HEK293T (cell line): ENCODE measurements at regions not wholly inside any gene's neighbourhood (a gene's known extent, or its start where the extent isn't known, plus 50 kb on each side); places are given as distances from the start of the nearest gene placed in this dataset.

Source experiments
- CTCF ChIA-PET: fragments of 350-600 bp; formaldehyde crosslinking; extraction: SDS; loops from one replicate; lab custom pipeline; 2021; ENCODE audit warnings: antibody characterized with exemption, inconsistent platforms; lab: Yijun Ruan, JAX
- POLR2A ChIA-PET: fragments of 350-600 bp; formaldehyde crosslinking; extraction: SDS; loops from one replicate; lab custom pipeline; 2020; ENCODE audit warnings: antibody characterized with exemption, inconsistent platforms; lab: Yijun Ruan, JAX
- DNase-seq: peaks from one replicate; pipeline ENCODE4 v3.0.0; 2012; ENCODE audit warnings: mixed read lengths; ENCODE audit errors: extremely low spot score
- ARNT ChIP-seq: fragments of 450-650 bp; IDR thresholded peaks from 2 replicates; pipeline ENCODE4 v1.6.1; 2017; ENCODE audit warnings: mild to moderate bottlenecking
- BHLHE40 ChIP-seq: fragments of 450-650 bp; IDR thresholded peaks from 2 replicates; pipeline ENCODE4 v1.6.1; 2016; ENCODE audit warnings: mild to moderate bottlenecking, moderate library complexity, borderline replicate concordance
- CTBP1 ChIP-seq: fragments of 450-650 bp; IDR thresholded peaks from 2 replicates; pipeline ENCODE4 v1.6.1; 2016; ENCODE audit warnings: borderline replicate concordance
- ELF4 ChIP-seq: fragments of 450-650 bp; IDR thresholded peaks from 2 replicates; pipeline ENCODE4 v1.6.1; 2017; ENCODE audit warnings: antibody characterized with exemption
- FOXA1 ChIP-seq: fragments of 450-650 bp; IDR thresholded peaks from 2 replicates; pipeline ENCODE4 v1.6.1; 2016; ENCODE audit warnings: mild to moderate bottlenecking
- FOXK2 ChIP-seq: fragments of 450-650 bp; IDR thresholded peaks from 2 replicates; pipeline ENCODE4 v1.6.1; 2016; ENCODE audit warnings: mild to moderate bottlenecking
- FOXM1 ChIP-seq: fragments of 450-650 bp; IDR thresholded peaks from 2 replicates; pipeline ENCODE4 v1.6.1; 2017; ENCODE audit warnings: mild to moderate bottlenecking, borderline replicate concordance
- HDGF ChIP-seq: fragments of 450-650 bp; IDR thresholded peaks from 2 replicates; pipeline ENCODE4 v1.6.1; 2017; ENCODE audit warnings: antibody characterized with exemption, borderline replicate concordance
- L3MBTL2 ChIP-seq: fragments of 450-650 bp; conservative IDR thresholded peaks from 2 replicates; pipeline ENCODE4 v1.6.1; 2016; ENCODE audit warnings: mild to moderate bottlenecking
- LEF1 ChIP-seq: fragments of 450-650 bp; IDR thresholded peaks from 2 replicates; pipeline ENCODE4 v1.6.1; 2017; ENCODE audit warnings: mild to moderate bottlenecking, borderline replicate concordance
- NFRKB ChIP-seq: fragments of 450-650 bp; IDR thresholded peaks from 2 replicates; pipeline ENCODE4 v1.6.1; 2016; ENCODE audit warnings: mild to moderate bottlenecking, moderate library complexity
- PKNOX1 ChIP-seq: fragments of 450-650 bp; IDR thresholded peaks from 2 replicates; pipeline ENCODE4 v1.6.1; 2016
- SP1 ChIP-seq: fragments of 450-650 bp; IDR thresholded peaks from 2 replicates; pipeline ENCODE4 v1.6.1; 2017
- SUZ12 ChIP-seq: fragments of 450-650 bp; IDR thresholded peaks from 2 replicates; pipeline ENCODE4 v1.6.1; 2016; ENCODE audit warnings: mild to moderate bottlenecking
- TARDBP ChIP-seq: fragments of 450-650 bp; IDR thresholded peaks from 2 replicates; pipeline ENCODE4 v1.6.1; 2016
- ZNF384 ChIP-seq: fragments of 450-650 bp; IDR thresholded peaks from 2 replicates; pipeline ENCODE4 v1.6.1; 2016

DNA sequence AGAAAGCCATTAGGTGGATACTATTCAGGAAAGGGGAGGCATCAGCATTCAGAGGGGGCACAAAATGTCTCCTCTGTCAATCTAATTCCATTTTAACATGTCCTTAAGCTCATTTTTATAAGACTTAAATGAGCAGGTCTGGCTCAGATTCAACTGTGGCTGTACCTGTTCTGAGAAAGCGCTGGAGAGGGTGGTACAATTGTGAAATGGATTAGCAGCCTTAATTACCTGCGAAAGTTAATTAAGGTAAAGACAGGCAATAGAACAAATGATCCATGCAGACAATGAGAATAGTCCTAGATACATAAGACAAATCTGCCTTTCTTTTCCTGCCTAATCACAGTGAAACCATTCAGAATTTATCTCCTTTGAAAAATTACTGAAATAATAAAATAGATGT lies 96.2 kb downstream of the TAF11L14 start:
- ChIA-PET POLR2A (no interaction called here), CTCF (no interaction called here)
- DNase-seq: no peak
- TF ChIP-seq LEF1 (no peak), CTBP1 (no peak), TARDBP (no peak), ARNT (no peak), FOXM1 (no peak), SUZ12 (no peak), ZNF384 (no peak), PKNOX1 (no peak), FOXA1 (no peak), SP1 (no peak), HDGF (no peak), BHLHE40 (no peak), FOXK2 (no peak), NFRKB (no peak), ELF4 (no peak), L3MBTL2 (no peak)

GRCh38 chr5:17732351-17732923 lies 98.2 kb downstream of the TAF11L14 start:
- TF ChIP-seq BHLHE40 (no peak), ELF4 (no peak), ARNT (no peak), NFRKB (no peak), SUZ12 (no peak), TARDBP (no peak), PKNOX1 (no peak), HDGF (no peak), FOXA1 (no peak), CTBP1 (no peak), SP1 (no peak), FOXK2 (no peak)
- no peak for DNase-seq
- ChIA-PET POLR2A (no interaction called here), CTCF (no interaction called here)

GRCh38 chr5:17734011-17734410 lies 99.8 kb downstream of the TAF11L14 start:
- TF ChIP-seq LEF1 (no peak), FOXM1 (no peak), FOXA1 (no peak), PKNOX1 (no peak), ZNF384 (no peak), SP1 (no peak), L3MBTL2 (no peak), ELF4 (no peak), HDGF (no peak), ARNT (no peak), TARDBP (no peak), NFRKB (no peak), BHLHE40 (no peak), CTBP1 (no peak), SUZ12 (no peak), FOXK2 (no peak)
- POLR2A ChIA-PET: no interaction called here
- no peak for DNase-seq
- CTCF ChIA-PET: no interaction called here

- ChIA-PET POLR2A (no interaction called here), CTCF (no interaction called here)
- TF ChIP-seq CTBP1 (no peak), TARDBP (no peak), BHLHE40 (no peak), SP1 (no peak), ELF4 (no peak)
- DNase-seq: no peak
Measured at GRCh38 chr5:17735761-17736160, 101.5 kb downstream of the TAF11L14 start.

DNA sequence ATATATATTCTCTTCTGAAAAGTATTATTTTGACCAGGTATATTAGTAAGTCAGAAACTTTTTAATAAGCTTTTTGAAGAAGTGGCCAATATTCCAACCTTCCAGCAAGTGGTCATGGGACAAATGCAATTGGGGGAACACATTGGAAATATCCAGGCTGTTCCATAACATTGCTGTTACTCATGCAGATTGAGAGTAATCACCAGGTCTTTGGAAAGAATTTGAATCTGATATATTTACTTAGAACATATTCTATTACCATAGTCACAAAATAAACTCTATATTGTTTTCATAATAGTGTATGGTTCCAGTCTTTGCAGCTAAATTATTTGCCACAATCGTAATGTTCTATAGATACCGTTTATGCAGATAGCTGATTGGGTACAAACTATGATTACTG lies 102.8 kb downstream of the TAF11L14 start:
- TF ChIP-seq FOXM1 (no peak), FOXA1 (no peak), NFRKB (no peak)
- DNase-seq: no peak
- ChIA-PET CTCF (no interaction called here), POLR2A (no interaction called here)

GRCh38 chr5:17738446-17738845 lies 104.2 kb downstream of the TAF11L14 start:
- no peak for DNase-seq
- POLR2A ChIA-PET: no interaction called here
- no peak for TF ChIP-seq SUZ12
- TF ChIP-seq CTBP1: no peak
- TF ChIP-seq HDGF: no peak
- TF ChIP-seq BHLHE40: no peak
- no peak for TF ChIP-seq SP1
- TF ChIP-seq LEF1: no peak
- no peak for TF ChIP-seq FOXA1
- no peak for TF ChIP-seq TARDBP
- TF ChIP-seq L3MBTL2: no peak
- no peak for TF ChIP-seq PKNOX1
- TF ChIP-seq ZNF384: no peak
- no peak for TF ChIP-seq FOXM1
- no peak for TF ChIP-seq FOXK2
- TF ChIP-seq ARNT: no peak
- TF ChIP-seq NFRKB: no peak
- no peak for TF ChIP-seq ELF4
- CTCF ChIA-PET: interaction anchor here (0.6 kb wide), 1 partner anchor 100 kb away, joined by 3 read pairs; no protein-coding TSS in a partner anchor
